ENCODE measurements at regions not wholly inside any gene's neighbourhood (a gene's known extent, or its start where the extent isn't known, plus 50 kb on each side); places are given as distances from the start of the nearest gene placed in this dataset.

GRCh38 chr7:12467837-12468236 lies 64.2 kb upstream of the VWDE start:
- TF ChIP-seq, protein P1, sequence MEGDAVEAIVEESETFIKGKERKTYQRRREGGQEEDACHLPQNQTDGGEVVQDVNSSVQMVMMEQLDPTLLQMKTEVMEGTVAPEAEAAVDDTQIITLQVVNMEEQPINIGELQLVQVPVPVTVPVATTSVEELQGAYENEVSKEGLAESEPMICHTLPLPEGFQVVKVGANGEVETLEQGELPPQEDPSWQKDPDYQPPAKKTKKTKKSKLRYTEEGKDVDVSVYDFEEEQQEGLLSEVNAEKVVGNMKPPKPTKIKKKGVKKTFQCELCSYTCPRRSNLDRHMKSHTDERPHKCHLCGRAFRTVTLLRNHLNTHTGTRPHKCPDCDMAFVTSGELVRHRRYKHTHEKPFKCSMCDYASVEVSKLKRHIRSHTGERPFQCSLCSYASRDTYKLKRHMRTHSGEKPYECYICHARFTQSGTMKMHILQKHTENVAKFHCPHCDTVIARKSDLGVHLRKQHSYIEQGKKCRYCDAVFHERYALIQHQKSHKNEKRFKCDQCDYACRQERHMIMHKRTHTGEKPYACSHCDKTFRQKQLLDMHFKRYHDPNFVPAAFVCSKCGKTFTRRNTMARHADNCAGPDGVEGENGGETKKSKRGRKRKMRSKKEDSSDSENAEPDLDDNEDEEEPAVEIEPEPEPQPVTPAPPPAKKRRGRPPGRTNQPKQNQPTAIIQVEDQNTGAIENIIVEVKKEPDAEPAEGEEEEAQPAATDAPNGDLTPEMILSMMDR (conservative IDR thresholded peaks at IDR 0.05; ENCODE audit: low read depth, low read length), result no peak
- TF ChIP-seq EZH2phosphoT487 (IDR thresholded peaks at IDR 0.05; ENCODE audit: borderline replicate concordance, low read length) (no peak), EZH2 (IDR thresholded peaks at IDR 0.05; ENCODE audit: low read length, unreplicated experiment) (no peak)

Measured in PC-3 (cell line).